ENCODE measurements at regions not wholly inside any gene's neighbourhood (a gene's known extent, or its start where the extent isn't known, plus 50 kb on each side); places are given as distances from the start of the nearest gene placed in this dataset.
"Not testable (repeated sequence)": the region's sequence is repeated elsewhere in the genome, so short reads cannot be mapped to it uniquely, and the experiment has no call there.

DNA sequence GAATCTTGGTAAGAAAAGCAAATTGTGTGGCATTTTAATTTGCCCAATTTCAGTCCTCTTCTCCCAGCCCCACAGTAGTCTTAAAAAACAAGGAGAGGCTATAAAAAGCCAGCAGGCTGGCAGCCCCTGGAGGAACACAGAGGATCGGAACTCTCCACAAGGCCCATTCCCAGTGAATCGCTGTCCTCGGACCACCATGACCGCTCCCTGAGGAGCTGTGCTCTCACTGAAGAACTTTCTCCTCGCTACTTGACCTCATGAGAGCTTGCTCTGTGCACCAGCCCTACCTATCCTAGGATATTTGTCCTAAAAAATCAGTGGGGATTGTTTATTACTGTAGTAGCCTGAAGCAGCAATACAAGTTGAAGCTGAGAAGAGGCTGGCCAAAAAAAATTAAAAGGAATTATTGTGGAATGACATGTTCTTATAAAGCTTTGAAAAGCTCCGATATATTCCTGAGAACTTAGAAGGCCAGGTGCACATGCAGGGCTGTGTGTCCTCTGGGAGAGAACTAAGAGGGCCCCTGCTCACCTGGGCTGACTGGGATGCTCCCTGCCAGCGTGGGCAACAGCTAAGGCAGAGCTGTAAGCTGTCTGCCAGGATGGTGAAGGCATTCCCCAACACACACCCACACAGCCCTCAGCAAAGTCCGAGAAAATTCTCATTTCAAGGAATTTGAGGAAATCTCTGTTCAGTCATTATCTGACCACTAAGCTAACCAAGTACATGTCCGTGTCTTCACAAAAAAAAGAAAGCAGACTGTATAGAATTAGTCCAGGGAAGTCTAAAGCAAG is 148.8 kb upstream of the SFSWAP start:
- FAIRE-seq (no peak), DNase-seq (ENCODE audit: low spot score) (no peak)

DNA sequence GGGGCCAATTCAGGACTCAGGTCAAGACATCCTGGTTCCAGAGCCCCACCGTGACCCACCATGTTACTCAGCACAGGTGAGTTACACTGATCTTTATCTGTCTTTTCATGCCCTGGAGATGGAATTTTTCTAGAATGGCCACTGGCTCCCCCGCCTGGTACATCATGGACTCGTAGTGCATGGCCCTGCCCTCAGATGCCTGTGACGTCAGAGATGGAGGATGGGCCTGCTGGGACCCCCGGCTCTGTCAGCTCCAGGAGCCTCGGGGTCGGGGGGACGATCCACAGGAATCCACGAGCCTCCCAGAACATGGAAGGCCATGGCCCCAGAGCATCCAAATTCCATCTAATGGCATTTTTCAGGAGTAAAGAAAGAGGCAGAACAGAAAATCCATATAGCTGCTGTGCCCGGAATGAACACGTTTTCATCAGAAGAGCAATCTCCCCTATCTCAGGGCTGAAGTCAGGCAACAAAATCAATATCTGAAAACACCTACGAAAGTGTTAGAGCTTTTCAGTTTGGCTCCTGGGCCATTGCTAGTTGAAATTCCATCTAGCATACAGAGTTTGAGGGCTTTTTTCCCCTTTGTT is 146.7 kb upstream of the SFSWAP start:
- FAIRE-seq, result peak; percentile 67
- DNase-seq (ENCODE audit: low spot score), result not testable (repeated sequence)

DNA sequence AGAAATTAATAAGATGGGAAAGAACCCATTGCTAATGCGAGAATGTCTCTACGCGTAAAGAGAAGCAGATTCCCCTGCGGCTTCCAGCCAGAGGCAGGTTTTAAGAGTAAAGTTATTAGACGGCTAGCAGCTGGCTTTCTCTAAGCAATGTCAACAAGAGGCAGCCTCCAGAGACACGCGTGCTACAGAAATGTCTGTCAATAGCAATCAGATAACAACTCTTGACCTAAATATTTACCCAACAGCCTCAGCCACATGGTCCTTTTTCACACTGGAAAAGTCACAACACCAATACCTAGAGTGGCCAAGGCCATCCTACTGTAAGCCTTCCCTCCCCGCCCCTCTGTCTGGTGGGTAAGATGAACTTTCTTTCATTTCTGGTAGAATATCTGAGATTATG is 146.0 kb upstream of the SFSWAP start:
- DNase-seq (ENCODE audit: low spot score), result no peak
- no peak for FAIRE-seq

DNA sequence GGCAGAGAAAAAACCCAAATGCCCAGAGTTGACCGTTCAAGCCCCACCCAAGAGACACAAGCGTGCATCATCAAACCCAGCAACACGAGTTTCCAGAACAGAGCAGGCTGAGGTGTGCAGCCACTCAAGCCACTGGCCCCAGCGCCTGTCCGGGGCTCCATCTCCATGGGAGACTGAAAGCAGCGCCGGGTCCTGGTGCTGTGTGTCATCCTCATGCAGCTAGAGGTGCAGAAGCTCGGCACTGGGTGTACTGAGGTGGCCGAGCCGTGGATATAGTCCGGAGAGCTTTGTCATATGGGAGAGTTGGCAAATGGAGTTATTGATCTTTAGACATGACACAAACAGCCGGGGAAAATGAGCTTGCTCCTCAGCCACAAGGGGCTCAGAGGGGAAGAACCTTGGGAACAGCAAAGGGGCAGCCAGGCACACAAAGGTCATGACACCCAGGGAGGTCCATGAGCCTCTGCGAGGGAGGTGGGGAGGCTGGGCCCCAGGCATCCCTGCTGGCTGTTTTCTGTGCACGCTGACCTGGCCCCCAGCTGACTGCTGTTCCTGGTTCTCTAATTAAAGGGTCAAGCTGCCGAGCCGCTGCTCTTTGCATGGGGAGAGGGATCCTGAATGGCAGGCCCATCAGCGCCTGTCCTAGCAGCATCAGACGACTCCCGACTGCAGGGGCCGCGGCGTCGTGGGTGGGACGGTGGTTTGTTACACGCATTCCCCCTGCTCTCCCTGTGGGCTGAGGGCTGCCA is 145.4 kb upstream of the SFSWAP start:
- no peak for FAIRE-seq
- no peak for DNase-seq (ENCODE audit: low spot score)

DNA sequence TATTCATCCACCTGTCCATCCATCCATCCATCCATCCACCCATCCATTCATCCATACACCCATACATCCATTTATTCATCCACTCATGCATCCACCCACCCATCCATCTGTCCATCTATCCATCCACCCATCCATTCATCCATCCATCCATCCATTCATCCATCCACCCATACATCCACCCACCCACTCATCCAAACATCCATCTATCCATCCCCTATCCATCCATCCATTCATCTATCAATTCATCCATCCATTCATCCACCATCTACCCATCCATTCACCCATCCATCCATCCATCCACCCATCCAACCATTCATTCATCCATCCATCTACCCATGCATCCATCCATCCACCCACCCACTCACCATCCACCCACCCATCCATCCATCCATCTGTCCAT is 142.6 kb upstream of the SFSWAP start:
- DNase-seq (ENCODE audit: low spot score), result no peak
- FAIRE-seq, result peak; percentile 58

DNA sequence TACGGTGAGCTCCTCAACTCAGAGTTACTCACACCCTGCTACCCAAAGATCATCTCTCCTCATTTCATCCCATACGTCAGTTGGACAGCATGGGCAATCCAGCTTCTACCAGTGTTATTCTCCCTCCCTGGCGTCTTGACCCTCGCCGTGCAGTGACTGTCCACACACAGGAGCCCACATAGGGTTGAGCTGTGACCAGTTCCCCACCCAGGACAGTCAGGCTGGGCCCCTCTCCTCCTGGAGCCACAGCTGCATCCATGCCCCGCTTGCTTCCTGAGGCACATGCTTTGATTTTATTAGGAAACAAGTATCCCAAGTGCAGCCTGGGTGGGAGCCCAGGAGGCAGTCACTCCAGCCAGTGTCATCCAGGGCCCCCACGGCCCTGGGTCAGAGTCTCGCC is 140.3 kb upstream of the SFSWAP start:
- DNase-seq (ENCODE audit: low spot score) (no peak), FAIRE-seq (no peak)

DNA sequence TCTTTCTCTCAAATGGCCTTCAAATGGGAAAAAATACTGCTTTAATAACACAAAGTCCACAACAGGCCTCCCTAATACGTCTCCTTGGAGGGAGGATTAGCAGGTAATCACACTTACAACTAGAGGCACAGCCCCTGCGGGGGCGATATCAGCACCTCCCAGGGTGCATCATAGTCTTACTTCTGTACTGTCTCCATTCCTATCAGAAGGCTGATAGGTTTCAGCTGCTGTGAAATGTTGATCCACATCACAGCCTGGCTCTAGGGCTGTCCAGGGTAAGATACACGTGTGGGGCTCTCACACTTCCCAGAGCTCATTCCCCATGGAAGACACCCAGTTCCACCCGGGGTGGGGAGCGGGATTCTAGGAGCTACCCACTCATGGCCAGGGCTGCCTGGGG is 139.1 kb upstream of the SFSWAP start:
- FAIRE-seq, result no peak
- no peak for DNase-seq (ENCODE audit: low spot score)

DNA sequence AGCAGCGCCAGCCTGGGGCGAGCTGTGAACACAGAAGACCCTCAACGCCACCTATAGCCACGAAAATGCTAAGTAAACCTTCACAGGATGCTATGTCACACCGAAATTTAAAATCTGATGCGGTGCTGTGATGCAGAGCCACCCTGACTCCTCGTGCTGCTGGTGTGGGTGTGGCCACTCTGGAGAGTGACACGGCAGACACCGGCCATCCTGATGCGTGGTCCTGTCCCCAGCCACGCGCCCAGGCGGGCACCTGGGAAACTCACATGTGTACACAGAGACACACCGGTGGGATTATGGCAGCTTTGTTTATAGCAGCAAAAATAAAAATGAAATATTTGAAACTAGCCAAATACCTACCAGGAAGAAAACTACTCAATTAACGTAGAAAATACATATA is 138.3 kb upstream of the SFSWAP start:
- no peak for DNase-seq (ENCODE audit: low spot score)
- FAIRE-seq, result no peak

DNA sequence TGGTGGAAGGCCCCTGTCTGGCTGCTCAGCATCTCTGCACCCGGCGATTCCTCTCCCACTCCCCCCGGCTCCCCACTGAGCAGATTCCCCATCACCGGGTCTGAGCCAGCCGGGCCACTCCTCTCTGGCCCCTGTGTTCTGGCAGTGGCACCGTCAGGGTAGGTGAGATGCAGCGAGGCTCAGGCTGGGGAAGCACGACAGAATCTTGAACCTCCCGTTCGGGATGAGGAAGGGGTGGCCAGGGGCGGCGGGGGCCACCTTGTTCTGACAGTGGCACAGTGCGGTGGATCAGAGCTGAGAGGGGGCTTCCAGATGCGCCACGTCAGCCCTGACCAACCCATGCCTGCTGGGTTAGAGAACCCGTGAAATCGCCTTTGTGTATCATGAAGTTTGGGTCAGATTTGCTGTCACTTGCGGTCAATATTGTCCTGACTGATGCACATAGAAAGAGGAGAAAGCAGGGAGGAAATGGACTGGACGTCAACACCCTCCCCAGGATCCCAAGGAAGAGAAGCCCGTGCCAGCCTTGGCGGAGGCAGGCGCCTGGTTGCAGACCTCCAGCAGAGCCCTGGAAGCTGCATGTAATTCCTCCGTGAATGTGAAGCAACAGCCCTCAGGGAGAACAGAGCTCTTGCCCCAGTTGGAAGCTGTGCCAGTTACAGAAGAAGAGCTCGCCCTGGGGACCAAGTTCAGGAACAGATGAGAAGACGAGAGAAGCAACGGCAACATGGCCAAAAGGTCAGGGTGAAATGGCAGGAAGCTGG is 137.1 kb upstream of the SFSWAP start:
- FAIRE-seq (no peak), DNase-seq (ENCODE audit: low spot score) (no peak)

DNA sequence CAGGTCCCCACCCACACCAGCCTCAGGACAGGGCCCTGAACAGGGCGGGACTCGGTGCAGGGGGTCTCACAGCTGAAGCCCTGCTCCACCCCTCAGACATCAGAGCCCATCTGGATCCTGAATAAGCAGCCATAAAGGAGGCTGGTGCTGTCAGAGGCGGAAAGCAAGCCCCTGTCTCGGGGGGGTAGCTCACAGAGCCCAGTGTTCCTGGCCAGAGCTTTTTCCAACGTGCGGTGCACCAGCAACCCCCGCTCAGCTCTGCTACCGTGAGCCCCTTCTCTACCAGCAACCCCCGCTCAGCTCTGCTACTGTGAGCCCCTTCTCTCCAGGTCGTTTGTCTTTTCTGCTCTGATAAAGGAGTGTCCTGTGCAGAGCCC is 136.5 kb upstream of the SFSWAP start:
- no peak for FAIRE-seq
- no peak for DNase-seq (ENCODE audit: low spot score)

DNA sequence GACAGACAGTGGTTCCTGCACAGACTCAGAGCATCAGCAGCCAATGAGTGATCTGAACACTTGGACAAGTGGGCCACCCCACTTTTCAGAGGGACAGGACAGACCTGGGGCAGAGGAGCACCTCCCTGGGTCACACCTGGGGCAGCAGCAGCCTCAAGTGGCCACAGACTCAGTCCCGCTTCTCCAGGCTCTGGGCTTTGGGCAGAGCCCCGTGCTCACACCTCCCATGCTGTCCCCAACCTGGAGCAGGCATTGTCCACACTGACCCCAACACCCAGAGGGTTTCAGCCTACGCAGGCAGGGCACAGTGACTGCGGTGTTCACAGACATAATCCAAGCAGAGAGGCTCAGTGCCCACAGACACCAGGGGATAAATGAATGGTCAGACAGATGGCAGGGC is 135.5 kb upstream of the SFSWAP start:
- no peak for DNase-seq (ENCODE audit: low spot score)
- FAIRE-seq, result no peak

DNA sequence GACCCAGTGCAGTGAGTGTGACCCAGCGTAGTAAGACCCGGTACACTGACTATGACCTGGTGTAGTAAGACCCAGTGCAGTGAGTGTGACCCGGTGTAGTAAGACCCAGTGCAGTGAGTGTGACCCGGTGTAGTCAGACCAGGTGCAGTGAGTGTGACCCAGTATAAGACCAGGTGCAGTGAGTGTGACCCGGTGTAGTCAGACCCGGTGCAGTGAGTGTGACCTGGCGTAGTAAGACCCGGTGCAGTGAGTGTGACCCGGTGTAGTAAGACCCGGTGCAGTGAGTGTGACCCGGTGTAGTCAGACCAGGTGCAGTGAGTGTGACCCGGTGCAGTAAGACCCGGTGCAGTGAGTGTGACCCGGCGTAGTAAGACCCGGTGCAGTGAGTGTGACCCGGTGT is 134.2 kb upstream of the SFSWAP start:
- peak; percentile 99 for FAIRE-seq
- DNase-seq (ENCODE audit: low spot score), result not testable (repeated sequence)

DNA sequence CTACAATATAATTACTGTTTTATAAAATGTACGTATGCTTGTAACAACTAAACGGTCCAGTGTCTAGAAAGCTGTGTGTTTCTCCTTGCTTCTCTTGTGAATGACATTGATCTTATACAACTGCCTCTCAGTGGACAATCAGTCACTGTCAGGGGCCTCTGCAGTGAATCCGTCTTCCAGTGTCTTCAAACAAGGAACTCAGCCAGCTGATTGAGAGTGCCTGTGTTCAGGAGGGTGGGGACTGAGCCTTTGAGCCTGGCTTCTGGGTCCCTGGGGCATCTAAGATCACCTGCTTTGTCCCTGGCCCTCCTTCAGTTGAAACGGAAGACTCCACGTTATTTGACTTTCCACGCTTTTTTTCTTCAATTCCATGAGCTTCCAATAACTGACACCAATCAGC is 133.1 kb upstream of the SFSWAP start:
- FAIRE-seq (no peak), DNase-seq (ENCODE audit: low spot score) (no peak)

DNA sequence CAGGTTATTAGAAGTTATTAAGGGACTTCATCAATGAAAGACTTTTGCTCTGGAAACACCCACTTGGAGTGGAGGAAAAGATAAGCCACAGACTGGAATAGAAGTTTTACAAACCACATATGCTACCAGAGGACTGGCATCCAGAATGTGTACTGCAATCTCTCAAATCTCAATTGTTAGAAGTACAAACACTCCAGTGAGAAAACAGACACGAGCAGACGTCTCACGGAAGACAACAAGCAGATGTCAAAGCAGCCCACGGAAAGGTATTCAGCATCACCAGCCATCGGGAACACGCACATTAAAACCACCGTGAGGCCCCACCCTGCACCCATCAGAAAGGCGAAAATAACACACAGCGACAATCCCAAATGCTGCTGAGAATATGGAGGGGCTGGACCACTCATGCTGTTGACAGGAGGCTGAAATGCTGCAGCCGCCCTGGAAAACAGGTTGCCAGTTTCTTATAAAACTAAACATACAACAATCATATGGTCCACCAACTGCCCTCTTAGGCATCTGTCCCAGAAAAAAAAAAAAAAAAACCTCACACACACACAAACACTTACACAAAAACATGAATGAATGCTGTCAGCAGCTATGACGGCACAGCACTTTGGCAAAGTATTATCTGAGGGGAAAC is 131.9 kb upstream of the SFSWAP start:
- no peak for FAIRE-seq
- DNase-seq (ENCODE audit: low spot score), result no peak

DNA sequence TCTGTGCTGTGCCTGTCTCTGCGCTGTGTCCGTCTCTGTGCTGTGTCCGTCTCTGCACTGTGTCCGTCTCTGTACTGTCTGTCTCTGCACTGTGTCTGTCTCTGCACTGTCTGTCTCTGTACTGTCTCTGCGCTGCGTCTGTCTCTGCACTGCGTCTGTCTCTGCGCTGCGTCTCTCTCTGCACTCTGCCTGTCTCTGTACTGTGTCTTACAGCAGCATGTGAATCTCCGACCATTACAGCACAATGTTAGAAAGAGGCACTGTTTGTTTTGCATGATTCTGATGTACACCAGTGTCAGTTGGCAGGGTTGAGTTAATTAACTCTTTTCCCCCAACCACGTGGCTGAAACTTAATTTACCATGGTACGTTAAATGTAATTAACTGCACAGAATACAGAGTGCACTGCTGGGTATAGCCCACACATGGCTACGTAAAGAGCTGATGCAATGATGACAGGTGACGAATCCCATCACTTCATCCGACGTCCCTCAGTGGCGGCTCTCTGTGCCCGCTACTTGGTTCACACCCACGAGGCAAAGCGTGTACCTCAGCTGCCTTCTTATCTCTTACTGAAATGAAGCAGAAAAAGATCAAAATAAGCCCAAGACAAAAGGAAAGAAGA is 127.7 kb upstream of the SFSWAP start:
- FAIRE-seq (peak; percentile 97), DNase-seq (ENCODE audit: low spot score) (peak; percentile 46)

DNA sequence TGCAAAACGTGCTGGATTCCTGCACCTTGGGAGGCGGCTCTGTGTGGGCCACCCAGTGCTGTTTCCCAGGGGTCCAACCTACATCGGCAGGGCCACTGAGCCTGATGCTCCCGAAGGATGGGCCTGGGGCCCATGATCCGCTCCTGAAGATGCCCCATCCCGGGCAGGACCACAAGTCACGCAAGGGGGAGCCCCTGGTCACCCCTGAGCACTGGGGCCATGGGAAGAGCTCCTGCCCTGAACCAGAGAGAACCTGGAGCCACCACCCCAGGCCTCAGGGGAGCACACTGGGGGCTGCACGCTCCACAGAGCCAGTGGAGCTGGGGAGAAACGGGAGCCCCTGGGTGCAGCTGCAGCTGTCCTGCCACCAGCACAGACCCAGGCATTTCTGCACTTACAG is 124.6 kb upstream of the SFSWAP start:
- DNase-seq (ENCODE audit: low spot score) (no peak), FAIRE-seq (no peak)

DNA sequence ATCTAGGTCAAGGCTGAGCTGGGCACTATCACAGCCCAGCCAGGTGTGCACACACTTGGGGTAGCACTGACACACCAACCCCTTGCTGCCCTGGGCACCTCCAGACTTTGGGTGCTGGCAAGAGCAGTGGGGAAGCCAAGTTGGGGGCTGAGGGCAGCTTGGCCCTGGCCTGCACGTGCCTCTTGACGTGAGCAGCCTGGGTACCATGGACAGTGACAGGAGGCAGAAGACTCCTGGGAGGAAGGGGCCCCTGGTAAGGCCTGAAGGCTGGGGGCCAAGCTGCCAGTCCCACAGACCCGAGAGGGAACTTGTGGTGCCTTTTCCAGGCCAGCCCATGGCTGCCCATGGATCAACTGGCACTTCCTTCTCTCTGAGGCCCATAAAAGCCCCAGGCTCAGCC is 124.1 kb upstream of the SFSWAP start:
- DNase-seq (ENCODE audit: low spot score), result no peak
- no peak for FAIRE-seq

DNA sequence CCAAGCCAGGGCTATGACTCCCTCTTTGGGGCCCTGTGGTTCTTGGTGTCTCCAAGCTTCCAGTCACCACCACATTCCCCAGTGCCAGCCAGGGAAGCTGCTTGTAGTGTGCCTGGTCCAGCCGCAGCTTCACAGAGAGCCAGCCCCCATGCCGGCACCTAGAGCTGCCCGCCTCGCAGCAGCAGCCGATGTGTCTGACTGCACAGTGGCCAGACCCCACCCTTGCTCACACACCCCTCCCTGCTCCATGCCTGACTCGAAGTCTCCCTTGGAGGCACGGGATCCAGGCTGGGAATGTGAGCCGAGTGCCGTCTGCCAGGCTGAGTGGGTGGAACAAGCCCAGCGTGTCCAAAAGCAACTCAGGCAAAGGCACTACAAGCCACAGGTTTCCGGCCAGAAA is 123.3 kb upstream of the SFSWAP start:
- no peak for FAIRE-seq

DNA sequence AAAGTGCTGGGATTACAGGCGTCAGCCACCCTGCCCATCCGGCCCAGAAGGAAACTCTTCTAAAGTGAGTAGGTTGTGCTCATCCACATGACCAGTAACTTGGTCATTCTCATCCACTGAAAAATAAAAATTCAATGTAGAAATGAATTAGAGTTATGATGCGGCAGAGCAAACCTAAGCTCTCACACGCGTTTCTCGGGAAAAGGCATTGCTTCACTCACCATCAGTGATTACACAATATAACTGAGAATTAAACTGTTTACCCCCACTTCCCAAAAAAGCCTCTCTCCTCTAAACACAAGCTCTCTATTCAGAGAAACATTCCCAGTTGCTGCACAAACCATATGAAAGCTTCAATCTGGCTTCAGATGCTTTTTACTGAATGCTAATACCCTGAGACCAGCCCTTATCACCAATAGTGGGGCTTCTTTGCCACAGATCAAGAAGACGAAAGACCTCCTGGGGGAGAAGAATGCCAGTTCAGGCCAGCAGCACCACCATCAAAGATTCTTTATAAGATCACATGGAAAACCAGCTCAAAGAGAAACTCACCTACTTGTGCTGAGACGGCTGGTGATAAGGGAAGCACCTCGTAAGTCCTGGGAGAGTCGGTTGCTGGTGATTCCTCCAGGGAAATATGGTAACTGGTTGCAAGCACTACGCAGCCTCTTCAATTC is 121.5 kb upstream of the SFSWAP start:
- FAIRE-seq (no peak), DNase-seq (ENCODE audit: low spot score) (no peak)

More for the DNA sequence above, 123.3 kb upstream of the SFSWAP start:
- no peak for DNase-seq (ENCODE audit: low spot score)

DNA sequence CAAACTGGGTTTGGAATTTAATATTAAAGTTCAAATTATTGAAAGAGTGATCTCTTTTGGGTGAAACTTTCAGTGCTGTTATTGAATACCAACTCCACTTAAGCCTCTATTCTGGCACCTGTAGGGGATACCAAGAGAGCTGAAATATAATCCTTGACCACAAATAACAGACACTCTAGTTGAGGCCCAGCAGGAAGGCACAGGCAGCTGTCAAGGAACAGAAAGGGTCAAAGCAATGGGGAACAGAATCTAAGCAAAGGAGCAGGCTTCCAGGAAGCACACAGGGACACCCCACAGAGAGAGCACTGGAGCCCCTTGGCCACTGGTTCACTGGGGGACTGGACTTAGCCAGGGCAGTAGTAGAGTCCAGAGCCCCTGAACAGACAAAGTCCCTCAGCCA is 120.9 kb upstream of the SFSWAP start:
- FAIRE-seq (no peak), DNase-seq (ENCODE audit: low spot score) (no peak)
